Right lobe of liver (tissue), 4 donors: ENCODE measurements at regions not wholly inside any gene's neighbourhood (a gene's known extent, or its start where the extent isn't known, plus 50 kb on each side); places are given as distances from the start of the nearest gene placed in this dataset.

Experiments used
- CTCF ChIP-seq, 4 donors: fragments of 200-600 bp in 3 of 4; fragments of 450-650 bp in 1 of 4; IDR thresholded peaks; one replicate each; pipeline versions ENCODE4 v1.5.1 to v1.8.0; 2016 to 2022; ENCODE audit warnings: antibody characterized with exemption in 4 of 4, mild to moderate bottlenecking in 2 of 4
- POLR2A ChIP-seq: fragments of 450-650 bp; IDR thresholded peaks from one replicate; pipeline ENCODE4 v1.6.1; 2017; ENCODE audit warnings: antibody characterized with exemption, mild to moderate bottlenecking
- donor health status: DM: no; HTN: no; CAD: no.
- donor health status: DM: no; HTN: no; CAD: no.
- donor health status: DM: no; HTN: yes; CAD: no.

GRCh38 chr6:71067816-71068215 lies 111.0 kb upstream of the B3GAT2 start:
- TF ChIP-seq POLR2A (no peak), CTCF (IDR thresholded peaks at IDR 0.05) (no peak)
